CD4-positive, alpha-beta T cell treated with Interleukin-15 for 4 hours (primary cell): ENCODE measurements at regions not wholly inside any gene's neighbourhood (a gene's known extent, or its start where the extent isn't known, plus 50 kb on each side); places are given as distances from the start of the nearest gene placed in this dataset.
"Not testable (repeated sequence)": the region's sequence is repeated elsewhere in the genome, so short reads cannot be mapped to it uniquely, and the experiment has no call there.

ENCODE experiments used
- DNase-seq: peaks from one replicate; pipeline ENCODE4 v3.0.0-alpha.2; 2020; ENCODE audit warnings: low spot score

DNA sequence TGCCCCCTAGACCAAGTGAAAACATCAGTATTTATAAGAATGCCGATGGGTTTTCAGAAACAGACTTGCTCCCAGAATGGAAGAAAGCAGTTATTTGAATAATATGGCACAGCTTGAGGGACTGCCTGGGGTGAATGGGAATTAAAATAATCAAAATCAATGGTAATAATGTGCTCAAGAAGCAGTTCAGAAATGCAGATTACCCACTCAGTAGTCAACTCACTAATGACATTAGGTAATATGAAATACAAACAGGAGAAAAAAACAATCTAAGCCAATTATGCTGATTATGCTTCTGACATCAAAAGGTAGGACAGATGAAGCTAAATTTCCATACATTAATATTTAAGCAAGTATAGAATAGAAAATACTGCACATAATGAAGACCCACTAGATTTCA is 179.3 kb downstream of the ENC1 start:
- no peak for DNase-seq

DNA sequence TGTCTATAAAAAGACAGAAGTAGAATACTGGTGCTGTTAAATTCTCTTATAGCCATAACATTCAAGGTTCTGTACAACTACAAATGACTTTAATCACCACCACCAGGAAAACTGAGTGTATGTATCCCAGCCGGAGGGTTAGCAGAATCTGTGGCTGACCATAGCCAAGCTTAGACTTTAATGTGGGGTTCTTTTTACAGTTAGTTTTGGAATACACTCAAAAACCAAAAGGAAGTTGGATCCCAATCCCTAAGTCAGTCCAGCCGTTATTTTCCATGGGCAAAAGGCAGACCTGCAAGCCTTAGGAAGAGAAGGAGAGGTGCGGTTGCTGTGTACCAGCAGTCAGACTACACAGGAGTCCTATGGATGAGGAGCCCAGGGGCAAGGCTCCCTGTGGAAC is 179.8 kb downstream of the ENC1 start:
- DNase-seq = no peak

DNA sequence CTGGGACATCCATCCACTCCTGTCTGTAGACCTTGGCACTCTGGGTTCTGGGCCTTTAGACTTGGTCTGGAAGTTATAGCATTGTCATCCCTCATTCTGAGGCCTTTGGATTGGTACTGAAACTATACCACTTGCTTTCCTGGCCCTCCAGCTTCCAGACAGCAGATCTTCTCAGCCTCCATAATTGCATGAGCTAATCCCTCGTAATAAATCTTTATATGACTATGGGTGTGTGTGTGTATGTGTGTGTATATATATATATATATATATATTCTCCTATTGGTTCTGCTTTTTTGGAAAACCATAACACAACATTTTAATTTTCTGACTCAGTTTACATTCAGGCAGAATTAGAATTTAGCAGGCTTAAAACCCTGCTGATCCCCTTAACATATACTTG is 180.5 kb downstream of the ENC1 start:
- no peak for DNase-seq

DNA sequence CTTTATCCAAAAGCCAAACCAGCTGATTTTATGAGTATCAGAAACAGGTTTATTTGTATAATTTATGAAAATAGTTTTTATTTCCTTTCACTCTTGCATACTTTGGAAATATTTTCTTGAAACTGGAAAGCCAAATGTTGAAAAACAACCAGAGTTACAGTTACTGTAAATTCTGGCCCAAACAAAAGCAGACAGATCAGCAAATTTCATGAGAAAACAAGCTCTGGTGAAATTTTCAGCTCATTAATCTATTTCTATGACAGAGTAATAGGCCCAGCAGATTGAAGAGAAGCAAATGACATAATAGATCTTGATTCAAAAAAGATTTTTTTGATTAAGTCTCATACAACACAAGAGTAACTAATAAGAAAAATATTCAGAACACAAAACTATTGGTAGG is 182.7 kb downstream of the ENC1 start:
- DNase-seq = no peak

DNA sequence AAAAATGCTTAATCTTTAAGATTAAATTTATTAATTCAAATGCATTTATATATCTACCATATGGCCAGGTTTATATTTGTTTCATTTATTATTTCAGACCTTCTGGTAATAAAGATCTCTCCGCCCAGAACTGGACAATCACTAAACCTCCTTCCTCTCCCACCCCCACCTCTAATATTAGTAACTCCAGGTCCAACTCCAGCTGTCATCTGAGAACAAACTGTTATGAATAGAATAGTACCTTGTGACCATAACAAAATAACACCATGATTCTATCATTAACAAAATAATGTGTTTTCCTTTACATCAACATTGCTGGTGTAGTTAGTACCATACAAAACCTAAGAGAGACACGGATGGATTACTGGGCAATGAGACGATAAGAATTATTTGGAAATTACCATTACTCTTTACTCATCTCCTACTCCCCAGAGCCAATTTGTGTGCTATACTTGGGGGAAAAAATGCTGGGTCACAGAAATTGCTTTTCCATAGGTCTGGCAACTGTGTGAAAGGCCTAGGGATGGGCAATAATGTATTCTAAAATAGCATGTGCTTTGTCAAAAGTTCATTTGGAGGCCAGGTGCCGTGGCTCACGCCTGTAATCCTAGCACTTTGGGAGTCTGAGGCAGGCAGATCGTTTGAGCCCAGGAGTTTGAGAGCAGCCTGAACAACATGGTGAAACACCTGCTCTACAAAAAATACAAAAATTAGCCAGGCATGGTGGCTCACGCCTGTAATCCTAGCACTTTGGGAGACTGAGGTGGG is 186.1 kb downstream of the ENC1 start:
- DNase-seq = no peak

DNA sequence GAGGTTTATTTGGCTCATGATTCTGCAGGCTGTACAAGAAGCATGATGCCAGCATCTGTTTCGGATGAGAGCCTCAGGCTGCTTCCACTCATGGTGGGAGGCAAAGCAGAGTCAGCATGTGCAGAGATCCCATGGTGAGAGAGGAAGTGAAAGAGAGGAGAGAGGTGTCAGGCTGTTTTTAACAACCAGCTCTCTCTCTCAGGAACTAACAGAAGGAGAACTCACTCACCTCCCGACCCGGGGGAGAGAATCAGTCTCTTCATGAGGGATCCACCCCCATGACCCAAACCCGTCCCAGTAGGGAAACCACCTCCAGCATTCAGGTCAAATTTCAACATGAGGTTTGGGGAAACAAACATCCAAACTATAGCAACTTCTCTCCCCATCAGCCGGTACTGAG is 187.7 kb downstream of the ENC1 start:
- no peak for DNase-seq

DNA sequence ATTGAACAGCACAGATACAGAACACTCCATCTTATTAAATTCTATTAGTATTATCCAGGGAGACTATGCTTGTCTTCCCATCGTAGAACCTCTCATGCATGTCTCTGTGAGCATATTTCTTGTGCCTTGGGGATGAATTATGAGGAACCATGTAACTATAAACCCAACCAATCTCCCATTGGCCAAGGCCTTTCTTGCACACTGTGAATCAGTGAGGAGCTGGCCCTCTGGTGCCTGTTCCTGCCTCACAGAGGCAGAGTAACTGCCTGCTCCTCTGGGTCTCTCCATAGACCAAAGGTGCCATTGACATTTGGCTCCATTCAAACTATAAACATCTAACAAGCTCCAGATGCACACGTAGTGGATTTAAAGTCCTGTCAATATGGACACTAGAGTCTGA is 190.4 kb downstream of the ENC1 start:
- DNase-seq = no peak

DNA sequence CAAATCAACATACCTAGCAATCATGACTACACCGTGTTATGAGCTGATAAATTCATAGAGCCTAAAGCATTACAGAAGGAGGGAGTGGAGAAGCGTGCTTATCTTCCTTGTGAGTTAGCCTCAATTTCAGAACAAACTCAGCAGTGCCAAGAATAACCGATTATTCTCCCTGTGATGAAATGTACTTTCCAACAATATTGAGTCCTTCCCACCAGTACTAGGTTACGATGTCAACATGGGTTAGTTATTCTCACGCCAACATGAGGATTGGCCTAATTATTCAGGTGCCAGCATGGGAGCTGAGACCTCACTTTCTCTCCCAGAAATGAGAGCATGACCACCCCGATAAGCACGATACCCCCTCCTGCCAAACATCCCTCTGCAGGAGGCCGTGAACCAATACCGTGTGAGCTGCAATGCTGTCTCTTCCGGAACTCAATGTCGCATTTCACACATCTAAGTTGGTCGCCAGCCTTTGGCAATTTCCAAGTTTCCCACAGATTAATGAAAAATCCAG is 193.7 kb downstream of the ENC1 start:
- DNase-seq = no peak

DNA sequence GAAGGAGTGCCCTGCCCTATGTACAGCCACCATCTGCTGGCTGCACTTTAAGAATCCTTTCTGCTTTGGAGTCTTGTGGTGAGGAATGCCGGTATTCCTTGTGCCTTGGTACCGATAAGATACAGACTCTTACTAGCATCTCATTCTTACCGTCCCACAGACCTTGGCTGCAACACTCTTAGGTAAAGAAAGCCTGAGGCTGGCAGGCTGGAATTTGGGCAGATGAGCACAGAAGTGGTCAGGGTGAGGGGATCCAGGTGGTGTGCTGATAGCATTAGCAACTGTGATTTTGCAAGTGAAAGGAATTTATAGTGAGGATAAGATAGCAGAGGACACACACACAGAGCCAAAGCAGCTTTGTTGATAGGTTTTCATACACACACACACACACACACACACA is 198.1 kb downstream of the ENC1 start:
- DNase-seq = no peak

DNA sequence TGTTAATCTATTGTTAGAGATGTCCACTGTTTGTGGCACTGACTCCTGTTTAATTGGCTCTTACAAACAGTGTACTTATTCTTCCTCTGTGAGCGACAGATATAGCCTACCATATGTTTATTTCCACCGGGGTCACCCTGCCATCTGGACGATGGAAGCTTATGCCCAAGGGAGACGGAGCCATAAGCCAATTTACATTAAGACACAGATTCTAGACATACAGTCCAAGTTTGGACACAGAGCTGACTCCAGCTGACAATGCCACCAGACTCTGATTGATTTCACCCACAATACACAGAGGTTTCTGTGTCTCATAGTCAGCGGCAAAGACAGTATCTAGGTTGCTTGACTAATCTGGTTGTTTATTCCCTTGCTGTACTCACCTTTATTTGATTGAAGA is 198.9 kb downstream of the ENC1 start:
- no peak for DNase-seq

DNA sequence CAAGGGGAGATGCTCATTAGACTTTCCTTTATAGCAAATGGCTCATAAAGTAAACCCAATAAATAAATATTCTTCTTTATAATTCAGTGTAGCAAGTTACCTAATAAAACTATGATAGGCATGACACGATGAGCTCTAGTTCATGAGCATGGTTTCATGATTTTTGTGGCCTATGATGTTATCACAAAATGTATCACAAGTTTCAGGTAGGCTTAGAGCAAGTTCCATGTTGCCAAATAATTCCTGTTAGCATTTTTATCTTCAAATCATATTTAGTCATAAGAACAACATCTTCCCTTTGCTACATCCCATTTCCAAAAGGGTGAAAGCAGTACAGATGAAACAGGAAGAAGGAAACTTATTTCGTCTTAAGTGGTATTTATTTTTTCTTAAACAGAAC is 200.2 kb downstream of the ENC1 start:
- DNase-seq = no peak

DNA sequence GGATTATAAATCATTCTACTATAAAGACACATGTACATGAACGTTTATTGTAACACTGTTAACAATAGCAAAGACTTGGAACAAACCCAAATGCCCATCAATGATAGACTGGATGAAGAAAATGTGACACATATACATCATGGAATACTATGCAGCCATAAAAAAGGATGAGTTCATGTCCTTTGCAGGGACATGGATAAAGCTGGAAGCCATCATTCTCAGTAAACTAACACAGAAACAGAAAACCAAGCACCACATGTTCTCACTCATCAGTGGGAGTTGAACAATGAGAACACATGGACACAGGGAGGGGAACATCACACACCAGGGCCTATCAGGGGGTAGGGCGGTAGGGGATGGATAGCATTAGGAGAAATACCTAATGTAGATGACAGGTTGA is 202.7 kb downstream of the ENC1 start:
- DNase-seq = not testable (repeated sequence)

DNA sequence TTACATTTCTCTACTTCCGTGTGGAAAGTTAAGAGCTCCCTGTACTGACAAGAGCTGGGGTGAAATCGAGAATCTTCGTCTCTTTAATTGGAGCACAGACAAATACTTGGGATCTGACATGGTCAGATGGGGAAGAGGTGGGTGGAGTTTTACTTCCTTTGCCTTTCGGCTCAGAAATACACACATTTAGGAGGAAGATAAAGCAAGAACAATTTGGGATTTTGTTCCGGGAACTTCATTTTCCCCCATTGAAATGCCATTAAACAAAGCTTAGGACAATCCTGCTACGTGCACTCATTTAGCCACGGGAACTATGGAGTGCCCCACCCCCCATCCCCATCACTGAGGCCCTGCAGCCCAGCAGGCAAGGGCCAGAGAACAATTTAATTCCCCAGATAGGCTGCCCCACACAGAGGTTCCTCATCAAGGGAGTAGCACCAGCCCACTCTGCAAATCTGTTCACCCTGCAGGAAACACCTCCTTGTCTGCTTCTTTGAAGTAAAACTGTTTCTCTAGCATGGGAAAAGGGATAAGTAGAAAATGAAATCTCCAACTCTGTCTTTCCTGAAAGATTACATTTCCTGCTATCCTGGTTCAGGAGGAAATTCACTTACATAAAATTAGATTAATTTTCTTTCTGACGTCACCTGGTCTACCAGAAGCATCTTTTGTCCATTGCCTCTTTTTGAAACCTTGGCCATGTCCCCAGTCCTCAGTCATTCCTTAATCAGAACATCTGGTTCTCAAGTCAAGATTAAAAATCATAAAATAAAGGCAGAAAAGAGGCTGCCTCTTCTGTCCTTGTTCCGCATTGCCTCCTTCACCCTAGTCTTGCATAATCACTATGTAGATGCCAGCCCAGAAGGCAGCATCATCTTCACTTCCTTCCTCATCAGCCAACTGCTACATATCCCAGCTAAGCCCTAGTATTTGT is 206.4 kb downstream of the ENC1 start:
- DNase-seq = no peak

DNA sequence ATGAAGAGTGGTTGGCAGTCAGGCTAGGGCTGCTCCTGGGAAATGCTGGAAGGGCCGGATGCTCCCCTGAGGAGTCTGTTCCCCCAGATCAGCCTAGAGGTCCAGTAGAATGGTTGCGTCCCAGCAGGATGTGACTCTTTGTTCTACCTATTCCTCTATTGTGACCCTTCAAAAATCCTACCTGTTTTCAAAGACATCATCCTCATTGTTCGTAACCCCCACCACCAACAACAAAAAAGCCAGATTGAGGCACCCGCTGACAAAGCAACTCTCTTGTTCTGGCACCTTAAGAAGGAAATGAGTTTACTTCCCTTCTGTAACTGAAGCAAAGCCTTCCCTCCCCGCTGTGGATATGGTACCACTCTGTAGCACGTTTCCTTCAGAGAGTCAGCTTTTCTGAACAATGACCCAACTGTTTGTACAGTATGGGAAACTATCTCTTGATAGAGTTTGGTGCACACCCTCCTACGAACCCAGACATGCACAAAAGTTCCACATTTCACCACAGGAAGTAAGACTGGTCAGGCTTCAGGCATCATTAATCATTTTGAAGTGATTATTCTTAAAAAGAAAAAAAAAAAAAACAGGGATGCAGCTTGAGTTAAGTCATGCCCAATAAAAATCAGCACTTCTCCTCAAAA is 207.2 kb downstream of the ENC1 start:
- DNase-seq = no peak

DNA sequence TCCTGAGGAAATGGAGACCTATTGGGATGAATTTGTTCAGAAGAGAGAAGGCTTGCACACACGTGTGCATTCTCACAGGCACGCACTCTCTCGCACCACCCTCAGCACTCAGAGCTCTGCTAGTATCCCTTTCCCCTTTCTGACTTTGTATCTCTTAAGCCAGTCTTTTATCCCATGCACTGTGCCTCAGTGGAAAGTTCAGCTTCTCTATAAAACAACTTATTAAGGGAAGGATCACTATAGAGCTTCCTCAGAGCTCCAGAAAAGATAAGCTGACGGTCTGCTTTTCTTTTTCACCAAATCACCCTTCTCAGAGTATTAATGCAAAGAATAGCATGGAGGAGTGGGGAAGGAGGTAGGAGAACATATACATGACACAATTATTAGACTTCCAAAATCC is 207.8 kb downstream of the ENC1 start:
- DNase-seq = no peak

DNA sequence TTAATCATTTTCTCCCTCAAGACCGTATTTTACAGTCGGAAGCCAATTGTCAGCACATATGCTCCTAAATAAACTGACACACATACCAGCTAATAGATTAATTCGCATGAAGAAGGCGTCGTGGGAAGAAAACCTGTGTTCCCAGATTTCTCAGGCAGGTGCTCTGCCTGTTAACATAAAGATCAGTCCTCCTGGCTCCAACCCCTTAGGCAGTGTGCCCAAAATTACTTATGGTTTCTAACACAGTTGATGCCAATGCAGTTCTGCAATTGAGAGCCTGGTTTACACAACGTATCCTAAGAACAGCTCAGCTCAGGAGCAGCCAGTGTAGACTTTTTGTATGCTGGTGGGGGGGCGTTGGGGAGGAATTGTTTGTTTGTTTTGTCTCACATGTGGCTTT is 208.3 kb downstream of the ENC1 start:
- DNase-seq = no peak

DNA sequence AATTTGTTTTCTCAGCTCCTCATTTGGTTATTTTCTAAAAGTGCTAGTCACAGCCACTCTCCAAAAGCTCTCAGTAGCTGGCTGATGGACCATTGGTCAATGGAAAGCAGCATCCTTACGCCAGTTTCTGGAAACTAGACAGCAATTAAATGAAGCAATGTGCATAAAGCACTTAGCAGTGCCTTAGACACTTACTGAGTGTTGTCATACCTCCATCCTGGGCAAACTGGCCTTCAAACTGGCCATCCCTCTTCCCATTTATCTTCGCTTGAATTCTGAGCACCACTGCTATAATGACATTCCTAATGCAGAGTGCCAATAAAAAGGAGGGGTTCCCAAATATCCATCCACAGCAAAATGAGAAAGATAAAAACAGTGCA is 209.2 kb downstream of the ENC1 start:
- no peak for DNase-seq

DNA sequence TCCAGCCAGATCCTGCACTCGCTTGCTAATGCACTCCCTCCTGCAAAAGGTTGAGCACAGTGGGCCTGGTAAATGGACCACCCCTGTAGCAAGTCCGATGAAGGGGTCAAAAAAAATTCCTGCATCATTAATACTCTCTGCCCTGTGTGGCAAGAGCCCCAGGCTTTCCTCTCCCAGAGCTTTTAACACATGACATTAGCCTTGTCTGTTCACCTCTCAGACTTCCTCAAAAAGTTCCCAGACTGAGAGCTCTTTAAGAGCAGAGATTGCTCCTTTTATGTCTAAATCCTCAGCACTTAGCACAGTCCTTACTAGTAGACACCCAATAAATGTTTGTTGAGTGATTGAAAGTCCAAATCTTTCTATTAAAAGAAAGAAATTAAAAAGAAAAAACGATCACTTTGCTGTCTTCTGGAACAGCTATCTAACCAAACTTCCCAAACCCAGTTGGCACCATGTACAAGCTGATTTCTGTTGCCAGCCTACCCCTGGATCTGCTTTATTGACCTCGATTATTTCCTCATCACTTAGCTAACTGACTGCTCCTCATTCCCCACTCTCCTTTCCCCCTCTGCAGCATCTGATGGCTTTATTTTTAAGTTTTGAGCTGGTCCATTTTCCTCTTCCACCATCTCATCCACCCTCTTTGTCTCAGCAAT is 209.8 kb downstream of the ENC1 start:
- no peak for DNase-seq

DNA sequence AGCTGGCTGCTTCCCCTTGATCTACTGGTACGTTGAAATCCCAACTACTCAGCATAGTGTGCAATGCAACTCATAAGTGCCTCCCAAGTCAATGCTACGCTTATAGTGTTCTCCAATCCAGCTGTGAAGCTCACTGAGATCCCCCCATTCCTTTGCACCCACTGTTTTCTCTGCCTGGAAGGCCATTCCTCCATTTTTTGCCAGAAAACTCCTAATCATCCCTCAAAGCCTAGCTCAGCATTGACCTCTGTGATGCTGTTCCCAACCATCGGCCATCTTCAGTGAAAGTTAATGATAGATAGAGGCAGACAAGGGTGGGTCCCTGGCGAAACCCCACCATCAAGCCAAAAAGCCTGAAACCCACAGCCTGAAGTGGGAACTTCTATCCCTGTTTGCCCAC is 211.0 kb downstream of the ENC1 start:
- no peak for DNase-seq

DNA sequence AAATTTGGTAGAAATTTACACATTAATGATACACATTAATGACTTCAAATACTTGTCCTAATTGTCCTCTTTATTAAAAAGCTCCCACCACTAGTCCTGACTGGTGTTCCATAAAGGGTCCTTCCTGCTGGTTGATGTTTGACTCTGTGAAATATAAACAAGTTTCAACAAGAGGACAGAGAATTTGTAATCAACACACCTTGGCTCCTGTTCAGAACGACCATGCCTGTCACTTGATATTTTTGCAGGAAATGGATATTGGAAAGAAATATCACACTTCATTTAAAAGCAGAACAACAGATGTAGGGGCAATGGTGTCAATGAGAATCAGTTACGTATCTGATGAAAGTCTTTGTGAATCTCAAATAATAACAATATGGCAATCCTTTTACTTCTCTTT is 211.7 kb downstream of the ENC1 start:
- no peak for DNase-seq

DNA sequence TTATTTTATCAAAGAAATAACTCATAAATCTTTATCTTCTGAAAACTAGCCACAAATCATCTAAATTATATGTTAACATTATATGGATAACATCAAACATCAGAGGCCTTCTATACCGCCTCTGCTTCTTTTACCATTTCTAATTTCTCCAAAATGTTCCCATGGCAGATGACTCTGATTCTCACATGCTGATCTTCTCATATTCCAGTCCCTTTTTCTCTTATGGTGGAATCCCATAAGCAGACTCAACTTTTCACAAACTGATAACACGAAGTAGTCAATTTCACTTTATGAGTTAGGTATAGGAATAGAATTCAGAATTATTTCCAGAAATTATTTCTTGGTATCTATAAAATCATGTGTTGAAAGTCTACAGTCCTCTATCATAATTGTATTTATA is 212.3 kb downstream of the ENC1 start:
- no peak for DNase-seq

DNA sequence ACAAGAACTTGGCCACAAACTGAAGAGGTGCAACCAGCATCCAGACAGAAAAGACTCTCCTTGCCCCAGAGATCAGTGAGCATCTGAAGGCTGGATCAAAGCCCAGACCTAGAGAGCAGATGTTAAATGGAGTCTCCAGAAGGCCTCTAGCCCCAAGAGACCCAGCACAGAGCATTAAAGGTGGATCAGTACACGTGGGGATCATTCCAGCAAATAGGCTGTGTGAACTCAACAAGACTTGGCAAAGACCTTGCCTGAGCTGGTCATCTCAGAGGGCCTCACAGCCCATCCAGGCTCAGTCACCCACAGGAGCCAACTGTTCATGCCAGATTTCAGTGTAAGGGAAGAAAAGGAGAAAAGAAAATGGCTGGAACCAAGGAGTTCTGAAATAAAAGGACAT is 214.0 kb downstream of the ENC1 start:
- no peak for DNase-seq
